WERI-Rb-1 (cell line): ENCODE measurements at regions not wholly inside any gene's neighbourhood (a gene's known extent, or its start where the extent isn't known, plus 50 kb on each side); places are given as distances from the start of the nearest gene placed in this dataset.

ENCODE experiments used
- DNase-seq: peaks from one replicate; pipeline ENCODE4 v3.0.0-alpha.2; 2020
- H3K27ac ChIP-seq: fragments of 250-450 bp; sonication (Bioruptor Pico); 2 replicates; pipeline ENCODE4 v1.5.1; 2020; ENCODE audit warnings: mild to moderate bottlenecking, moderate library complexity
- H3K27me3 ChIP-seq: fragments of 250-450 bp; sonication (Bioruptor Pico); 2 replicates; pipeline ENCODE4 v1.5.1; 2021; ENCODE audit warnings: mild to moderate bottlenecking, low read depth, moderate library complexity; ENCODE audit not compliant: insufficient read depth, severe bottlenecking
- H3K36me3 ChIP-seq: fragments of 250-450 bp; sonication (Bioruptor Pico); 2 replicates; pipeline ENCODE4 v1.5.1; 2020; ENCODE audit warnings: mild to moderate bottlenecking, moderate library complexity
- H3K4me3 ChIP-seq: 2 replicates; pipeline ENCODE4 v1.5.1; 2011; ENCODE audit warnings: low read depth, mild to moderate bottlenecking, control low read depth, low read length
- H3K9me3 ChIP-seq: fragments of 250-450 bp; sonication (Bioruptor Pico); 2 replicates; pipeline ENCODE4 v1.5.1; 2021; ENCODE audit warnings: mild to moderate bottlenecking, moderate library complexity; ENCODE audit not compliant: severe bottlenecking
- CTCF ChIP-seq: IDR thresholded peaks from 2 replicates; pipeline ENCODE4 v1.5.1; 2011; ENCODE audit warnings: low read depth, mild to moderate bottlenecking, control low read depth, inconsistent platforms, low read length

DNA sequence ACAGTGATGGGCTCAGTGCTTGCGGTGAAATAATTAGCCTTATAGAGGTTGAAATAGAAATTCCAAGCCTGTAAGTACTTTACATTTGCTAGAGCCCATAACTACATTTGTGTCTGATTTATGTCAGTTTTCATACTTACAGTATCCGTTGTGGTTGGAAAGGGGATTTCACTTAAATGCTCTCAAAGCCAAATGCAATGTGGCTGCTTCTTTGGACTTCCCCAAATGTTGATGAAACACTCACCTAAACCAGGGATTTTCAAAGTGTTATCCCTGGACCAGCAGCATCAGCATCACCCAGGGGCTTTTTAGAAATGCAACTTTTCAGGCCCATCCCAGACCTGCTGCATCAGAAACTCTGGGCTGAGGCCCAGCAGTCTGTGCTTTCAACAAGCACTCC, 378.7 kb downstream of the MCTP2 start:
- no peak for DNase-seq
- H3K27me3 ChIP-seq = peaks cover 72% of the 10 kb centered on the region
- no peaks in the 10 kb centered on the region for H3K36me3 ChIP-seq
- H3K9me3 ChIP-seq = no peaks in the 10 kb centered on the region
- no peak for TF ChIP-seq CTCF
- no peak overlapping the region for H3K4me3 ChIP-seq
- no peak overlapping the region for H3K27ac ChIP-seq

DNA sequence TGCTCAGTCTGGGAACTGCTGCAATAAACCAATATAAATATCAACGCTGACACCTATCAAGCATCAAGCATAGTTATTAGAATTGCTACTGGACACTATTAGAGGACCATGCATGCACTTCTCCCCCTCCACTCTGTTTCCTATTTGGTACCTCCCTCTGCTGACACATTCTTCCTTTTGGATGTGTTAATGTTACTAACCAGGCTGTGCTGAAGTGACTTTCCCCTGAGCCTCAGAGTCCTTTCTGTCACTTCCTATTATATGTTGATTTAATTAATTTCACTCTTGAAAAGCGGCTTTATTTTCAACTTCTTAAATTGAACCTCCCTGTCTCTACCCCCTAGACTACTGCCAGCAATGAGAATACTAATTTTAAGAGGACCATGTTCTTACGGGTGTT, 379.1 kb downstream of the MCTP2 start:
- Histone ChIP-seq H3K27me3 (peaks cover 68% of the 10 kb centered on the region), H3K36me3 (no peaks in the 10 kb centered on the region), H3K27ac (no peak overlapping the region), H3K9me3 (no peaks in the 10 kb centered on the region), H3K4me3 (no peak overlapping the region)
- DNase-seq = no peak
- TF ChIP-seq CTCF = no peak

DNA sequence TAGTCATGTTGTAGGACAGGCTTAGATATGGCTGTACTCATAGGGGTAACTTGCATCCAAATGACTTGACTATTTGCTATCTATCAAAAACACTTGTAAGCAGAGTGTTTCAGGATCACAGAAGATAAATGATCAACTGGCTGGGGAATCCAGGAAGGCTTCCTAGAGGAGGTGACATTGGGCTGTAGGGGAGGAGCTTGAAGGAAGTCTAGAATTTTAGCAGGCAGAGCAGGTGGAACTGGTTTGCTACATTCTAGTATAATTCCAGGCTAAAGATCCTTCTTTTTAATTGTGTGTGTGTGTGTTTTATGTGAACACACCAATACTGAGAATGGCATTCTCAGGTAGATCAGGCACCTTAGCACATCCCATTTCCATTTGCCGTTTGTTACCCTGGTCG, 380.3 kb downstream of the MCTP2 start:
- Histone ChIP-seq H3K27me3 (peaks cover 62% of the 10 kb centered on the region), H3K4me3 (no peak overlapping the region), H3K27ac (no peak overlapping the region), H3K9me3 (no peaks in the 10 kb centered on the region), H3K36me3 (no peaks in the 10 kb centered on the region)
- no peak for TF ChIP-seq CTCF
- no peak for DNase-seq

- H3K9me3 ChIP-seq = no peaks in the 10 kb centered on the region
- H3K36me3 ChIP-seq = no peaks in the 10 kb centered on the region
- H3K4me3 ChIP-seq = no peak overlapping the region
- no peak for DNase-seq
- H3K27me3 ChIP-seq = peaks cover 43% of the 10 kb centered on the region
- no peak overlapping the region for H3K27ac ChIP-seq
- TF ChIP-seq CTCF = no peak
Observed at GRCh38 chr15:94615688-94616087, 384.3 kb downstream of the MCTP2 start.

- Histone ChIP-seq H3K27ac (no peak overlapping the region), H3K9me3 (no peaks in the 10 kb centered on the region), H3K36me3 (no peaks in the 10 kb centered on the region), H3K27me3 (peaks cover 32% of the 10 kb centered on the region), H3K4me3 (no peak overlapping the region)
- TF ChIP-seq CTCF = no peak
- DNase-seq = no peak
Observed at GRCh38 chr15:94620632-94621031, 389.3 kb downstream of the MCTP2 start.

- Histone ChIP-seq H3K27ac (no peak overlapping the region), H3K9me3 (no peaks in the 10 kb centered on the region), H3K27me3 (peaks cover 32% of the 10 kb centered on the region), H3K4me3 (no peak overlapping the region), H3K36me3 (no peaks in the 10 kb centered on the region)
- TF ChIP-seq CTCF = no peak
- no peak for DNase-seq
Observed at GRCh38 chr15:94621736-94622135, 390.4 kb downstream of the MCTP2 start.
